ENCODE measurements at regions not wholly inside any gene's neighbourhood (a gene's known extent, or its start where the extent isn't known, plus 50 kb on each side); places are given as distances from the start of the nearest gene placed in this dataset.

- no peak for TF ChIP-seq CTCF (conservative IDR thresholded peaks at IDR 0.05)
- no peak overlapping the region for H3K27ac ChIP-seq
Measured at GRCh38 chr4:20646287-20646686, 54.0 kb upstream of the PACRGL start.

Measured in VCaP (cell line).